Activated CD4-positive, alpha-beta T cell treated with anti-CD3 and anti-CD28 coated beads, Interleukin-2, amount 10 ng/mL, durations not matched to agents 7 days and 5 days (primary cell): ENCODE measurements at regions not wholly inside any gene's neighbourhood (a gene's known extent, or its start where the extent isn't known, plus 50 kb on each side); places are given as distances from the start of the nearest gene placed in this dataset.
"Not testable (repeated sequence)": the region's sequence is repeated elsewhere in the genome, so short reads cannot be mapped to it uniquely, and the experiment has no call there.

Source experiments
- CTCF ChIA-PET: fragments of 350-600 bp; sonication (Branson Sonifier 250); formaldehyde crosslinking; loops from one replicate; lab custom pipeline; 2021; ENCODE audit warnings: antibody characterized with exemption; lab: Charles Lee
- POLR2A ChIA-PET: fragments of 350-600 bp; sonication (Branson Sonifier 250); formaldehyde crosslinking; loops from one replicate; lab custom pipeline; 2021; ENCODE audit warnings: antibody characterized with exemption; lab: Charles Lee
- DNase-seq: peaks from one replicate; pipeline ENCODE4 v3.0.0-alpha.2; 2020
- H3K27ac Mint-ChIP-seq: one replicate; pipeline ENCODE4 v1.8.0; 2021; ENCODE audit warnings: mild to moderate bottlenecking, moderate library complexity, mixed read lengths
- H3K27me3 Mint-ChIP-seq: one replicate; pipeline ENCODE4 v1.8.0; 2021; ENCODE audit warnings: mixed read lengths
- H3K36me3 Mint-ChIP-seq: one replicate; pipeline ENCODE4 v1.8.0; 2021; ENCODE audit warnings: low read depth, mixed read lengths
- H3K4me1 Mint-ChIP-seq: one replicate; pipeline ENCODE4 v1.8.0; 2021; ENCODE audit warnings: mixed read lengths
- H3K4me3 Mint-ChIP-seq: one replicate; pipeline ENCODE4 v1.8.0; 2021; ENCODE audit warnings: mild to moderate bottlenecking, moderate library complexity, mixed read lengths
- H3K9me3 Mint-ChIP-seq: one replicate; pipeline ENCODE4 v1.8.0; 2021; ENCODE audit warnings: mixed read lengths

GRCh38 chr14:105748710-105749109, 222.3 kb downstream of the TMEM121 start:
- H3K4me3 Mint-ChIP-seq, DNase-seq, H3K27me3 Mint-ChIP-seq, H3K27ac Mint-ChIP-seq, CTCF ChIA-PET, H3K4me1 Mint-ChIP-seq, POLR2A ChIA-PET, H3K36me3 Mint-ChIP-seq, H3K9me3 Mint-ChIP-seq: not testable (repeated sequence)

GRCh38 chr14:105749870-105750541, 223.6 kb downstream of the TMEM121 start:
- POLR2A ChIA-PET, H3K27ac Mint-ChIP-seq, H3K4me1 Mint-ChIP-seq, H3K9me3 Mint-ChIP-seq, H3K27me3 Mint-ChIP-seq, DNase-seq, H3K4me3 Mint-ChIP-seq, H3K36me3 Mint-ChIP-seq, CTCF ChIA-PET: not testable (repeated sequence)

- POLR2A ChIA-PET, H3K4me1 Mint-ChIP-seq, H3K27me3 Mint-ChIP-seq, H3K9me3 Mint-ChIP-seq, DNase-seq, CTCF ChIA-PET, H3K4me3 Mint-ChIP-seq, H3K27ac Mint-ChIP-seq, H3K36me3 Mint-ChIP-seq: not testable (repeated sequence)
Measured at GRCh38 chr14:105751291-105751751, 224.9 kb downstream of the TMEM121 start.

GRCh38 chr14:105752420-105752819, 226.0 kb downstream of the TMEM121 start:
- CTCF ChIA-PET, H3K9me3 Mint-ChIP-seq, POLR2A ChIA-PET, DNase-seq, H3K27ac Mint-ChIP-seq, H3K4me1 Mint-ChIP-seq, H3K36me3 Mint-ChIP-seq, H3K27me3 Mint-ChIP-seq, H3K4me3 Mint-ChIP-seq: not testable (repeated sequence)

GRCh38 chr14:105760691-105761344, 234.4 kb downstream of the TMEM121 start:
- H3K4me3 Mint-ChIP-seq: no peak overlapping the region
- no peaks in the 10 kb centered on the region for H3K36me3 Mint-ChIP-seq
- POLR2A ChIA-PET: no interaction called here
- H3K27me3 Mint-ChIP-seq: peaks cover 2% of the 10 kb centered on the region
- DNase-seq: no peak
- no peaks in the 10 kb centered on the region for H3K4me1 Mint-ChIP-seq
- H3K9me3 Mint-ChIP-seq: no peaks in the 10 kb centered on the region
- H3K27ac Mint-ChIP-seq: no peak overlapping the region
- CTCF ChIA-PET: no interaction called here

GRCh38 chr14:105761345-105761740, 235.0 kb downstream of the TMEM121 start:
- H3K27me3 Mint-ChIP-seq, H3K4me1 Mint-ChIP-seq, DNase-seq, H3K36me3 Mint-ChIP-seq, H3K27ac Mint-ChIP-seq, POLR2A ChIA-PET, H3K9me3 Mint-ChIP-seq, CTCF ChIA-PET, H3K4me3 Mint-ChIP-seq: not testable (repeated sequence)

- Mint-ChIP-seq H3K27ac (no peak overlapping the region), H3K4me1 (no peaks in the 10 kb centered on the region), H3K36me3 (no peaks in the 10 kb centered on the region), H3K9me3 (no peaks in the 10 kb centered on the region), H3K4me3 (no peak overlapping the region), H3K27me3 (peaks cover 2% of the 10 kb centered on the region)
- POLR2A ChIA-PET: no interaction called here
- no peak for DNase-seq
- CTCF ChIA-PET: no interaction called here
Measured at GRCh38 chr14:105761842-105762241, 235.5 kb downstream of the TMEM121 start.

GRCh38 chr14:105762262-105762661, 235.9 kb downstream of the TMEM121 start:
- CTCF ChIA-PET, DNase-seq, H3K4me3 Mint-ChIP-seq, POLR2A ChIA-PET, H3K36me3 Mint-ChIP-seq, H3K27ac Mint-ChIP-seq, H3K4me1 Mint-ChIP-seq, H3K9me3 Mint-ChIP-seq, H3K27me3 Mint-ChIP-seq: not testable (repeated sequence)

GRCh38 chr14:105764254-105764901, 238.0 kb downstream of the TMEM121 start:
- H3K27ac Mint-ChIP-seq, H3K27me3 Mint-ChIP-seq, POLR2A ChIA-PET, H3K4me3 Mint-ChIP-seq, DNase-seq, CTCF ChIA-PET, H3K9me3 Mint-ChIP-seq, H3K4me1 Mint-ChIP-seq, H3K36me3 Mint-ChIP-seq: not testable (repeated sequence)

- H3K9me3 Mint-ChIP-seq, H3K4me1 Mint-ChIP-seq, POLR2A ChIA-PET, H3K4me3 Mint-ChIP-seq, H3K27me3 Mint-ChIP-seq, H3K36me3 Mint-ChIP-seq, H3K27ac Mint-ChIP-seq, DNase-seq, CTCF ChIA-PET: not testable (repeated sequence)
Measured at GRCh38 chr14:105765072-105765825, 238.9 kb downstream of the TMEM121 start.

GRCh38 chr14:105765893-105766614, 239.7 kb downstream of the TMEM121 start:
- no peak overlapping the region for H3K27ac Mint-ChIP-seq
- H3K27me3 Mint-ChIP-seq: no peaks in the 10 kb centered on the region
- H3K36me3 Mint-ChIP-seq: no peaks in the 10 kb centered on the region
- ChIA-PET POLR2A (no interaction called here), CTCF (no interaction called here)
- H3K4me3 Mint-ChIP-seq: no peak overlapping the region
- DNase-seq: no peak
- H3K4me1 Mint-ChIP-seq: no peaks in the 10 kb centered on the region
- H3K9me3 Mint-ChIP-seq: no peaks in the 10 kb centered on the region

GRCh38 chr14:105767315-105767714, 240.9 kb downstream of the TMEM121 start:
- H3K4me1 Mint-ChIP-seq: no peaks in the 10 kb centered on the region
- no peaks in the 10 kb centered on the region for H3K36me3 Mint-ChIP-seq
- no peaks in the 10 kb centered on the region for H3K9me3 Mint-ChIP-seq

More at GRCh38 chr14:105767315-105767714, 240.9 kb downstream of the TMEM121 start:
- Mint-ChIP-seq H3K27me3 (no peaks in the 10 kb centered on the region), H3K4me3 (no peak overlapping the region), H3K27ac (no peak overlapping the region)
- DNase-seq: no peak
- POLR2A ChIA-PET: no interaction called here
- CTCF ChIA-PET: no interaction called here
